ENCODE measurements at regions not wholly inside any gene's neighbourhood (a gene's known extent, or its start where the extent isn't known, plus 50 kb on each side); places are given as distances from the start of the nearest gene placed in this dataset.

DNA sequence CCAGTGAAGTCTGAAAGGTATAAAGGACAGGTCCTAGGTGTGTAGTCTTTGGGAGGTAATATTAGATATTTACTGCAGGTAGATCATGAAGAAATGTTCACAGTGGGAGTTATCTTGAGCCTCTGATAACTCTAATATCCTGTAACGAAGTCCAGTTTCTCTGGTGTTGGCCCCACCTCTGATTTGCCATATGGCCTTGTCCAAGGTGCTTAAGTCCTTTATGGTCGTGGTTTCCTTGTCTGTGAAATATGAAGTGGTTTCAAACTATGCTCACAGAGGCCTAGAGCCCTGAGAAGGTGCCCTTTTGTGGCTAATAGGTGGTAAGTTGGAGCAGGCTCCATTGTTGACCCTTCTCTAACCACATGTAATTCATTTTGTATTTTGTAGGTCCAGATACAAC, 190.7 kb downstream of the ICOS start:
- no peaks in the 10 kb centered on the region for H3K27me3 ChIP-seq (ENCODE audit: insufficient read depth, low read length)
- TF ChIP-seq, protein P1, sequence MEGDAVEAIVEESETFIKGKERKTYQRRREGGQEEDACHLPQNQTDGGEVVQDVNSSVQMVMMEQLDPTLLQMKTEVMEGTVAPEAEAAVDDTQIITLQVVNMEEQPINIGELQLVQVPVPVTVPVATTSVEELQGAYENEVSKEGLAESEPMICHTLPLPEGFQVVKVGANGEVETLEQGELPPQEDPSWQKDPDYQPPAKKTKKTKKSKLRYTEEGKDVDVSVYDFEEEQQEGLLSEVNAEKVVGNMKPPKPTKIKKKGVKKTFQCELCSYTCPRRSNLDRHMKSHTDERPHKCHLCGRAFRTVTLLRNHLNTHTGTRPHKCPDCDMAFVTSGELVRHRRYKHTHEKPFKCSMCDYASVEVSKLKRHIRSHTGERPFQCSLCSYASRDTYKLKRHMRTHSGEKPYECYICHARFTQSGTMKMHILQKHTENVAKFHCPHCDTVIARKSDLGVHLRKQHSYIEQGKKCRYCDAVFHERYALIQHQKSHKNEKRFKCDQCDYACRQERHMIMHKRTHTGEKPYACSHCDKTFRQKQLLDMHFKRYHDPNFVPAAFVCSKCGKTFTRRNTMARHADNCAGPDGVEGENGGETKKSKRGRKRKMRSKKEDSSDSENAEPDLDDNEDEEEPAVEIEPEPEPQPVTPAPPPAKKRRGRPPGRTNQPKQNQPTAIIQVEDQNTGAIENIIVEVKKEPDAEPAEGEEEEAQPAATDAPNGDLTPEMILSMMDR (conservative IDR thresholded peaks at IDR 0.05), result no peak
- H3K79me1 ChIP-seq (ENCODE audit: insufficient read depth, low read depth, low read length, poor library complexity, severe bottlenecking), result no peaks in the 10 kb centered on the region
- no peak overlapping the region for H3K4ac ChIP-seq (ENCODE audit: low read depth, low read length)
- no peak overlapping the region for H4K8ac ChIP-seq (replicated peaks; ENCODE audit: insufficient read length, low read depth, low read length)
- no peak overlapping the region for H2BK20ac ChIP-seq (ENCODE audit: low read depth, low read length, poor library complexity, severe bottlenecking)
- Mint-ChIP-seq H3K4me3 (no peak overlapping the region), H3K4me1 (peaks cover 19 to 20% of the 10 kb centered on the region in 2 experiments), H3K9me3 (no peaks in the 10 kb centered on the region), H3K36me3 (ENCODE audit: insufficient read depth in 1 of 3, low read depth in 3 of 3) (no peaks in the 10 kb centered on the region), H3K27ac (no peak overlapping the region), H3K27me3 (ENCODE audit: low read depth) (no peaks in the 10 kb centered on the region)
- peaks cover 2% of the 10 kb centered on the region; the same call in 1 of the 2 replicates for H3K4me1 ChIP-seq (ENCODE audit: insufficient read depth, low read length)
- H3K14ac ChIP-seq (ENCODE audit: insufficient read depth, low read length), result no peak overlapping the region
- H2BK15ac ChIP-seq (ENCODE audit: low read depth, low read length), result no peak overlapping the region
- H4K91ac ChIP-seq (ENCODE audit: insufficient read length, low read depth, low read length), result no peak overlapping the region
- no peak overlapping the region for H4K5ac ChIP-seq (ENCODE audit: insufficient read length, low read depth, low read length)
- WGBS (ENCODE audit: extremely low coverage, insufficient read length, low lambda C conversion rate), result no CpG with 5 or more reads among the region's 2 CpGs
- no peak overlapping the region for H3K4me2 ChIP-seq (ENCODE audit: insufficient read depth, insufficient read length, low read length)
- no peak overlapping the region for H2BK120ac ChIP-seq (ENCODE audit: low read depth, low read length, poor library complexity, severe bottlenecking)
- no peak overlapping the region for H2BK5ac ChIP-seq (ENCODE audit: insufficient read length, low read length)
- DNase-seq, result no peak
- no peak overlapping the region for H3T11ph ChIP-seq (ENCODE audit: low read length)
- H4K20me1 ChIP-seq (ENCODE audit: control insufficient read depth, insufficient read depth, insufficient read length), result no peaks in the 10 kb centered on the region
- H2AFZ ChIP-seq (ENCODE audit: low read length), result no peak overlapping the region
- no peak overlapping the region for H3K27ac ChIP-seq (ENCODE audit: insufficient read length, low read depth, low read length)
- H2AK5ac ChIP-seq (ENCODE audit: insufficient read length, low read length), result no peak overlapping the region
- H3K23me2 ChIP-seq (ENCODE audit: insufficient read length, low read depth, low read length, poor library complexity, severe bottlenecking), result no peaks in the 10 kb centered on the region
- H3K23ac ChIP-seq (ENCODE audit: insufficient read length, low read depth, low read length), result no peak overlapping the region
- H2BK12ac ChIP-seq (ENCODE audit: insufficient read length, low read depth, low read length), result no peak overlapping the region
- no peaks in the 10 kb centered on the region for H3K9me3 ChIP-seq (ENCODE audit: control insufficient read depth, low read depth, low read length)
- no peaks in the 10 kb centered on the region for H3K79me2 ChIP-seq (ENCODE audit: insufficient read depth, low read length)
- H3K56ac ChIP-seq (ENCODE audit: insufficient read length, low read depth, low read length), result no peak overlapping the region
- no peak overlapping the region for H3K18ac ChIP-seq (ENCODE audit: insufficient read length, low read depth, low read length)
- H3K9ac ChIP-seq (ENCODE audit: extremely low read depth, insufficient read length, low read length), result no peak overlapping the region

All from H9 (cell line).